ENCODE measurements at regions not wholly inside any gene's neighbourhood (a gene's known extent, or its start where the extent isn't known, plus 50 kb on each side); places are given as distances from the start of the nearest gene placed in this dataset.

DNA sequence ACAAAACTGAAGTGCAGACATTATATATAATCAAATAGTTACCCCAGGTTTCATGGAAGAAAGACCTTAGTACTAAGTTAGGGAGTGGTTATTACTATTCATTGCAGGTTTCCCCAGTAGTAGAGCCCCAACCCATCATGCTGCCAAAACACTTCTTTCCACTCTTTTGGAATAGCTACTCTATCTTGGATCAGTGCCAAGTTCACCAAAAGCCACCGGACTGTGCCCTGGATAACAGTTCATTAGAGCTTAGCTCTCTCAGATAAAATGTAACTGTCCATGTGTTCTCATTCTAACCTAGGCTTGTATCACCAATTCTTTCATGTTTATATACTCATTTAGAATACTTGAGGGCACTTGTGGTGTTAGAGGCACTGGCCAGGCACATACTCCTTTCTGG is 540.1 kb upstream of the C16orf82 start:
- Histone ChIP-seq H3K27me3 (ENCODE audit: control insufficient read depth, insufficient read depth, low read length) (no peaks in the 10 kb centered on the region), H3K36me3 (ENCODE audit: control insufficient read depth, insufficient read depth, low read length) (no peaks in the 10 kb centered on the region), H3K4me3 (ENCODE audit: low read depth, low read length) (no peak overlapping the region)
- DNase-seq (ENCODE audit: low read depth), result no peak
- FAIRE-seq, result no peak
- TF ChIP-seq, protein P1, sequence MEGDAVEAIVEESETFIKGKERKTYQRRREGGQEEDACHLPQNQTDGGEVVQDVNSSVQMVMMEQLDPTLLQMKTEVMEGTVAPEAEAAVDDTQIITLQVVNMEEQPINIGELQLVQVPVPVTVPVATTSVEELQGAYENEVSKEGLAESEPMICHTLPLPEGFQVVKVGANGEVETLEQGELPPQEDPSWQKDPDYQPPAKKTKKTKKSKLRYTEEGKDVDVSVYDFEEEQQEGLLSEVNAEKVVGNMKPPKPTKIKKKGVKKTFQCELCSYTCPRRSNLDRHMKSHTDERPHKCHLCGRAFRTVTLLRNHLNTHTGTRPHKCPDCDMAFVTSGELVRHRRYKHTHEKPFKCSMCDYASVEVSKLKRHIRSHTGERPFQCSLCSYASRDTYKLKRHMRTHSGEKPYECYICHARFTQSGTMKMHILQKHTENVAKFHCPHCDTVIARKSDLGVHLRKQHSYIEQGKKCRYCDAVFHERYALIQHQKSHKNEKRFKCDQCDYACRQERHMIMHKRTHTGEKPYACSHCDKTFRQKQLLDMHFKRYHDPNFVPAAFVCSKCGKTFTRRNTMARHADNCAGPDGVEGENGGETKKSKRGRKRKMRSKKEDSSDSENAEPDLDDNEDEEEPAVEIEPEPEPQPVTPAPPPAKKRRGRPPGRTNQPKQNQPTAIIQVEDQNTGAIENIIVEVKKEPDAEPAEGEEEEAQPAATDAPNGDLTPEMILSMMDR (IDR thresholded peaks at IDR 0.05; ENCODE audit: insufficient read depth, low read length, severe bottlenecking), result no peak

- no peak overlapping the region for H3K4me3 ChIP-seq (ENCODE audit: low read depth, low read length)
- H3K36me3 ChIP-seq (ENCODE audit: control insufficient read depth, insufficient read depth, low read length), result no peaks in the 10 kb centered on the region
- no peaks in the 10 kb centered on the region for H3K27me3 ChIP-seq (ENCODE audit: control insufficient read depth, insufficient read depth, low read length)
- TF ChIP-seq, protein P1 (IDR thresholded peaks at IDR 0.05; ENCODE audit: insufficient read depth, low read length, severe bottlenecking), result no peak
- DNase-seq (ENCODE audit: low read depth), result no peak
- FAIRE-seq, result no peak
Measured at GRCh38 chr16:26530584-26531289, 536.0 kb upstream of the C16orf82 start.

GRCh38 chr16:26531290-26531730 is 535.4 kb upstream of the C16orf82 start:
- Histone ChIP-seq H3K27me3 (ENCODE audit: control insufficient read depth, insufficient read depth, low read length) (no peaks in the 10 kb centered on the region), H3K4me3 (ENCODE audit: low read depth, low read length) (no peak overlapping the region), H3K36me3 (ENCODE audit: control insufficient read depth, insufficient read depth, low read length) (no peaks in the 10 kb centered on the region)
- TF ChIP-seq, protein P1 (IDR thresholded peaks at IDR 0.05; ENCODE audit: insufficient read depth, low read length, severe bottlenecking), result no peak
- DNase-seq (ENCODE audit: low read depth) (no peak), FAIRE-seq (no peak)

GRCh38 chr16:26532456-26532855 is 534.3 kb upstream of the C16orf82 start:
- Histone ChIP-seq H3K27me3 (ENCODE audit: control insufficient read depth, insufficient read depth, low read length) (no peaks in the 10 kb centered on the region), H3K36me3 (ENCODE audit: control insufficient read depth, insufficient read depth, low read length) (no peaks in the 10 kb centered on the region)
- no peak for FAIRE-seq

DNA sequence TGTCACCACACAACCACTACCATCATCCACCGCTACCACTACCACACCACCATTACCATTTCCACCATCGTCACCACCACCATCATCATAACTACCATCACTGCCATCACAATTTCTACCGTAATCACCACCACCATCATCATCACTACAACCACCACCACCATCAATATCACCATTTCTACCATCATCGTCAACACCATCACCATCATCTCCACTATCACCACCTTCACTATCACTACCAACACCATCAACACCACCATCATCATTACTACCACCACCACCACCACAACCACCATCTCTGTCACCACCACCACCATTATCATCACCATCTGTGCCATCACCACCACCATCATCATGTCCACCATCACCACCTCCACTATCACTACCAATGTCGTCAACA is 524.5 kb upstream of the C16orf82 start:
- no peak for FAIRE-seq
- TF ChIP-seq, protein P1 (IDR thresholded peaks at IDR 0.05; ENCODE audit: insufficient read depth, low read length, severe bottlenecking), result no peak
- Histone ChIP-seq H3K4me3 (ENCODE audit: low read depth, low read length) (no peak overlapping the region), H3K36me3 (ENCODE audit: control insufficient read depth, insufficient read depth, low read length) (no peaks in the 10 kb centered on the region), H3K27me3 (ENCODE audit: control insufficient read depth, insufficient read depth, low read length) (no peaks in the 10 kb centered on the region)
- no peak for DNase-seq (ENCODE audit: low read depth)

More at GRCh38 chr16:26532456-26532855, 534.3 kb upstream of the C16orf82 start:
- DNase-seq (ENCODE audit: low read depth), result no peak
- no peak overlapping the region for H3K4me3 ChIP-seq (ENCODE audit: low read depth, low read length)
- TF ChIP-seq, protein P1 (IDR thresholded peaks at IDR 0.05; ENCODE audit: insufficient read depth, low read length, severe bottlenecking), result no peak

GRCh38 chr16:26546573-26546972 is 520.2 kb upstream of the C16orf82 start:
- DNase-seq (ENCODE audit: low read depth), result no peak
- FAIRE-seq, result no peak
- no peaks in the 10 kb centered on the region for H3K27me3 ChIP-seq (ENCODE audit: control insufficient read depth, insufficient read depth, low read length)
- H3K4me3 ChIP-seq (ENCODE audit: low read depth, low read length), result no peak overlapping the region
- no peaks in the 10 kb centered on the region for H3K36me3 ChIP-seq (ENCODE audit: control insufficient read depth, insufficient read depth, low read length)
- TF ChIP-seq, protein P1 (IDR thresholded peaks at IDR 0.05; ENCODE audit: insufficient read depth, low read length, severe bottlenecking), result no peak

All from bronchial epithelial cell (primary cell).